Hematopoietic multipotent progenitor cell treated with erythropoietin and hydrocortisone succinate and interleukin-3 and kit ligand, for 17 days (in vitro differentiated cells): ENCODE measurements at regions not wholly inside any gene's neighbourhood (a gene's known extent, or its start where the extent isn't known, plus 50 kb on each side); places are given as distances from the start of the nearest gene placed in this dataset.
"Not testable (repeated sequence)": the region's sequence is repeated elsewhere in the genome, so short reads cannot be mapped to it uniquely, and the experiment has no call there.

ENCODE experiments used
- DNase-seq: peaks from one replicate; pipeline ENCODE4 v3.0.0-alpha.2; 2015; ENCODE audit warnings: low spot score

GRCh38 chr1:115452600-115453329 is 114.7 kb upstream of the NGF start:
- no peak for DNase-seq

- no peak for DNase-seq
Measured at GRCh38 chr1:115450501-115451040, 112.5 kb upstream of the NGF start.

- DNase-seq: no peak
Measured at GRCh38 chr1:115448282-115449044, 110.4 kb upstream of the NGF start.

GRCh38 chr1:115447672-115448071 is 109.6 kb upstream of the NGF start:
- DNase-seq: no peak

- no peak for DNase-seq
Measured at GRCh38 chr1:115445090-115445489, 107.0 kb upstream of the NGF start.

GRCh38 chr1:115440733-115441132 is 102.7 kb upstream of the NGF start:
- DNase-seq: no peak

- not testable (repeated sequence) for DNase-seq
Measured at GRCh38 chr1:115439520-115439919, 101.5 kb upstream of the NGF start.

GRCh38 chr1:115437196-115437595 is 99.1 kb upstream of the NGF start:
- no peak for DNase-seq

GRCh38 chr1:115436596-115436995 is 98.5 kb upstream of the NGF start:
- DNase-seq: no peak

GRCh38 chr1:115433483-115433882 is 95.4 kb upstream of the NGF start:
- no peak for DNase-seq

GRCh38 chr1:115432061-115432460 is 94.0 kb upstream of the NGF start:
- DNase-seq: no peak

GRCh38 chr1:115430441-115431158 is 92.6 kb upstream of the NGF start:
- DNase-seq: no peak

- DNase-seq: no peak
Measured at GRCh38 chr1:115429884-115430283, 91.8 kb upstream of the NGF start.

- DNase-seq: no peak
Measured at GRCh38 chr1:115429241-115429640, 91.2 kb upstream of the NGF start.

GRCh38 chr1:115428676-115429075 is 90.6 kb upstream of the NGF start:
- DNase-seq: no peak

- no peak for DNase-seq
Measured at GRCh38 chr1:115428256-115428655, 90.2 kb upstream of the NGF start.

GRCh38 chr1:115426956-115427355 is 88.9 kb upstream of the NGF start:
- no peak for DNase-seq

- no peak for DNase-seq
Measured at GRCh38 chr1:115426231-115426771, 88.3 kb upstream of the NGF start.

GRCh38 chr1:115425442-115425841 is 87.4 kb upstream of the NGF start:
- no peak for DNase-seq

GRCh38 chr1:115423776-115424175 is 85.7 kb upstream of the NGF start:
- DNase-seq: no peak

- no peak for DNase-seq
Measured at GRCh38 chr1:115419571-115419970, 81.5 kb upstream of the NGF start.

- no peak for DNase-seq
Measured at GRCh38 chr1:115413621-115414020, 75.6 kb upstream of the NGF start.
